Hepatocyte (in vitro differentiated cells): ENCODE measurements at regions not wholly inside any gene's neighbourhood (a gene's known extent, or its start where the extent isn't known, plus 50 kb on each side); places are given as distances from the start of the nearest gene placed in this dataset.

Source experiments
- DNase-seq: peaks from one replicate; pipeline ENCODE4 v3.0.0-alpha.2; 2016; ENCODE audit warnings: low spot score
- H2AFZ ChIP-seq: fragments of 200-600 bp; sonication (generic); 2 replicates; pipeline ENCODE4 v1.6.0; 2016; ENCODE audit warnings: antibody characterized with exemption, mild to moderate bottlenecking
- H3K27ac ChIP-seq: fragments of 200-600 bp; sonication (generic); 2 replicates; pipeline ENCODE4 v1.5.1; 2016; ENCODE audit warnings: mild to moderate bottlenecking
- H3K27me3 ChIP-seq: fragments of 200-600 bp; sonication (generic); 2 replicates; pipeline ENCODE4 v1.6.1; 2016
- H3K36me3 ChIP-seq: fragments of 200-600 bp; sonication (generic); replicated peaks from 2 replicates; pipeline ENCODE4 v1.5.1; 2016; ENCODE audit warnings: low read depth; ENCODE audit not compliant: insufficient read depth
- H3K4me1 ChIP-seq: fragments of 200-600 bp; sonication (generic); 2 replicates; pipeline ENCODE4 v1.5.1; 2016; ENCODE audit warnings: mild to moderate bottlenecking, moderate library complexity; ENCODE audit not compliant: insufficient read depth
- H3K4me2 ChIP-seq: fragments of 200-600 bp; sonication (generic); 2 replicates; pipeline ENCODE4 v1.6.0; 2016
- H3K4me3 ChIP-seq: fragments of 200-600 bp; sonication (generic); 2 replicates; pipeline ENCODE4 v1.5.1; 2016; ENCODE audit warnings: mild to moderate bottlenecking
- H3K79me2 ChIP-seq: fragments of 200-600 bp; sonication (generic); 2 replicates; pipeline ENCODE4 v1.6.0; 2017; ENCODE audit warnings: mild to moderate bottlenecking
- H3K9me2 ChIP-seq: fragments of 200-600 bp; sonication (generic); replicated peaks from 2 replicates; pipeline ENCODE4 v1.6.0; 2017; ENCODE audit warnings: mild to moderate bottlenecking; ENCODE audit not compliant: insufficient read depth
- H3K9me3 ChIP-seq: fragments of 200-600 bp; sonication (generic); 2 replicates; pipeline ENCODE4 v1.5.1; 2016; ENCODE audit warnings: low read depth, mild to moderate bottlenecking
- H4K20me1 ChIP-seq: fragments of 200-600 bp; sonication (generic); 2 replicates; pipeline ENCODE4 v1.6.0; 2016; ENCODE audit warnings: mild to moderate bottlenecking; ENCODE audit not compliant: insufficient read depth, poor library complexity, severe bottlenecking
- EZH2 ChIP-seq: fragments of 200-600 bp; sonication (generic); IDR thresholded peaks from 2 replicates; pipeline ENCODE4 v1.6.1; 2016; ENCODE audit warnings: antibody characterized with exemption, mild to moderate bottlenecking, borderline replicate concordance
- EZH2phosphoT487 ChIP-seq: fragments of 200-600 bp; sonication (generic); IDR thresholded peaks from one replicate; pipeline ENCODE4 v1.6.1; 2018; ENCODE audit warnings: antibody characterized with exemption, mild to moderate bottlenecking, low read depth, moderate library complexity; ENCODE audit not compliant: unreplicated experiment, severe bottlenecking
- WGBS: methylation state at CpG from one replicate; pipeline ENCODE4 v1.1.6; 2016; ENCODE audit warnings: low lambda C conversion rate; ENCODE audit errors: missing lambda C conversion rate; 5-methylcytosine and 5-hydroxymethylcytosine counted together
- TF ChIP-seq, protein P1 (sequence below): fragments of 200-600 bp; sonication (generic); IDR thresholded peaks from 2 replicates; pipeline ENCODE4 v1.5.1; 2016; ENCODE audit warnings: antibody characterized with exemption, mild to moderate bottlenecking; ENCODE audit not compliant: poor library complexity

DNA sequence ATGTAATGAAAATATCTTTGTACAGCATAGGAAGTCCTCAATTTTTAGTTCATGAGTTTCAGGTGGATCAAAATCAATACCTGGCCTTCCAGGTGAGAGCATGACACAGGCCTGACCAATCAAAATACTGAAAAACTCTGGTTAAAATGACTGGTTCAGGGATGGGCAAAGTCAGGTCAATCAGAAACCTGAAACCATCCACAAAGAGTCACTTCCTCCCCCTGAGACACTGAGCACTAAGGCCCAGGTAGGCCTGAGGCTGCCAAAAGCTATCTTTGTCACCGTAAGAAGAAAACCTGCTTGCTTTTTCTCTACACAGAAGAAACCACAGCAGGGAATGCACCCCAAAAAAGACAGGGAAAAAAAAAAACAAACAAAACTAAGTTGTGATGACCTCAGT is 444.8 kb downstream of the TLR4 start:
- Histone ChIP-seq H3K9me3 (no peaks in the 10 kb centered on the region), H3K4me3 (no peak overlapping the region), H3K4me1 (no peaks in the 10 kb centered on the region), H3K9me2 (no peaks in the 10 kb centered on the region), H3K79me2 (no peaks in the 10 kb centered on the region), H3K36me3 (no peaks in the 10 kb centered on the region), H2AFZ (no peak overlapping the region), H3K4me2 (no peak overlapping the region), H3K27ac (no peak overlapping the region), H4K20me1 (no peaks in the 10 kb centered on the region), H3K27me3 (no peaks in the 10 kb centered on the region)
- no peak for DNase-seq
- 85% methylated on average over 1 of the region's 1 CpG for WGBS
- TF ChIP-seq, protein P1, sequence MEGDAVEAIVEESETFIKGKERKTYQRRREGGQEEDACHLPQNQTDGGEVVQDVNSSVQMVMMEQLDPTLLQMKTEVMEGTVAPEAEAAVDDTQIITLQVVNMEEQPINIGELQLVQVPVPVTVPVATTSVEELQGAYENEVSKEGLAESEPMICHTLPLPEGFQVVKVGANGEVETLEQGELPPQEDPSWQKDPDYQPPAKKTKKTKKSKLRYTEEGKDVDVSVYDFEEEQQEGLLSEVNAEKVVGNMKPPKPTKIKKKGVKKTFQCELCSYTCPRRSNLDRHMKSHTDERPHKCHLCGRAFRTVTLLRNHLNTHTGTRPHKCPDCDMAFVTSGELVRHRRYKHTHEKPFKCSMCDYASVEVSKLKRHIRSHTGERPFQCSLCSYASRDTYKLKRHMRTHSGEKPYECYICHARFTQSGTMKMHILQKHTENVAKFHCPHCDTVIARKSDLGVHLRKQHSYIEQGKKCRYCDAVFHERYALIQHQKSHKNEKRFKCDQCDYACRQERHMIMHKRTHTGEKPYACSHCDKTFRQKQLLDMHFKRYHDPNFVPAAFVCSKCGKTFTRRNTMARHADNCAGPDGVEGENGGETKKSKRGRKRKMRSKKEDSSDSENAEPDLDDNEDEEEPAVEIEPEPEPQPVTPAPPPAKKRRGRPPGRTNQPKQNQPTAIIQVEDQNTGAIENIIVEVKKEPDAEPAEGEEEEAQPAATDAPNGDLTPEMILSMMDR = no peak
- no peak for TF ChIP-seq EZH2phosphoT487

DNA sequence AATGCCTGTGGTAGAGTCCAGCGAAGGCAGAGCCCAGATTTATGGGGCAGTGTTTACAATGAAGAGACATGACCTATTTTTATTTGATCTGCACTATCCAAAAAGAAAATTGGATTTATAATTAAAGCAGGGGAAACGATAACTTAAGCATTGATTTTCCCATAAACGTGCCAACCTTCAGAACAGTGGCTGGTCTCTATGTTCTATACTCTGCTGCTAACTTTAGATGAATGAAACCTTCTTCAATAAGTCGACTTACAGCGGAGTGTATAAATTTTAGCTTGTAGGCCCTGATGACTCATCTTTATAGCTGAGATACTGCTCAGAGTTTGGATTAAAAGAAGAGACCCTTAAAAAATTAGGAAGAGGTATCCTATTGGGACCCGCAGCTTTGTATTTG is 452.6 kb downstream of the TLR4 start:
- no peaks in the 10 kb centered on the region for H4K20me1 ChIP-seq
- no peaks in the 10 kb centered on the region for H3K79me2 ChIP-seq
- no peaks in the 10 kb centered on the region for H3K36me3 ChIP-seq
- H3K4me1 ChIP-seq = no peaks in the 10 kb centered on the region
- no peak overlapping the region for H3K27ac ChIP-seq
- no peaks in the 10 kb centered on the region for H3K9me2 ChIP-seq
- H3K27me3 ChIP-seq = no peaks in the 10 kb centered on the region
- no peak overlapping the region for H3K4me2 ChIP-seq
- no peak overlapping the region for H2AFZ ChIP-seq
- TF ChIP-seq, protein P1 = no peak
- DNase-seq = no peak
- 83% methylated on average over 6 of the region's 6 CpGs for WGBS
- H3K9me3 ChIP-seq = no peaks in the 10 kb centered on the region
- H3K4me3 ChIP-seq = no peak overlapping the region

DNA sequence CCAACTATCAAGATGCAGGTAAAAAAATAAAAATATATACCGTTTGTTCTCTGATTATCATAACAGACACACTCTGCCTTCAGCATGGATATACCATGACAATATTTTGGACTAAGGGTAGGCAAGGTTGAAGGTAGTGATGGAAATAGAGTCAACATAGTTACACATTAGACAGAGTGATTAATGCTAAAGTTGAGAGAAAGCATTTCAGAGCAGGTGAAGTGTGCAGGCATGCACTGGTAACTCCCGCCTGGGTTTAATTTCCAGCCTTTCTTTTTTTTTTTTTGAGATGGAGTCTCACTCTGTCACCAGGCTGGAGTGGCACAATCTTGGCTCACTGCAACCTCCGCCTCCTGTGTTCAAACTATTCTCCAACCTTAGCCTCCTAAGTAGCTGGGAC is 458.5 kb downstream of the TLR4 start:
- Histone ChIP-seq H3K36me3 (no peaks in the 10 kb centered on the region), H4K20me1 (no peaks in the 10 kb centered on the region)

GRCh38 chr9:118163751-118164150 is 459.5 kb downstream of the TLR4 start:
- Histone ChIP-seq H3K79me2 (no peaks in the 10 kb centered on the region), H4K20me1 (no peaks in the 10 kb centered on the region), H2AFZ (no peak overlapping the region), H3K4me3 (no peak overlapping the region), H3K36me3 (no peaks in the 10 kb centered on the region), H3K4me1 (no peaks in the 10 kb centered on the region), H3K9me2 (no peaks in the 10 kb centered on the region), H3K9me3 (no peaks in the 10 kb centered on the region), H3K4me2 (no peak overlapping the region), H3K27ac (no peak overlapping the region), H3K27me3 (no peaks in the 10 kb centered on the region)
- no peak for TF ChIP-seq EZH2phosphoT487
- TF ChIP-seq, protein P1 = no peak
- TF ChIP-seq EZH2 = no peak
- 98% methylated on average over 2 of the region's 2 CpGs for WGBS
- DNase-seq = no peak

More for the DNA sequence above, 458.5 kb downstream of the TLR4 start:
- Histone ChIP-seq H3K79me2 (no peaks in the 10 kb centered on the region), H3K9me2 (no peaks in the 10 kb centered on the region), H3K4me1 (no peaks in the 10 kb centered on the region), H3K9me3 (no peaks in the 10 kb centered on the region), H3K27me3 (no peaks in the 10 kb centered on the region), H2AFZ (no peak overlapping the region), H3K4me3 (no peak overlapping the region), H3K4me2 (no peak overlapping the region), H3K27ac (no peak overlapping the region)
- TF ChIP-seq EZH2phosphoT487 = no peak
- no peak for TF ChIP-seq EZH2
- TF ChIP-seq, protein P1 = no peak
- no peak for DNase-seq
- 88% methylated on average over 2 of the region's 3 CpGs for WGBS
